D721Med (cell line): ENCODE measurements at regions not wholly inside any gene's neighbourhood (a gene's known extent, or its start where the extent isn't known, plus 50 kb on each side); places are given as distances from the start of the nearest gene placed in this dataset.
"Not testable (repeated sequence)": the region's sequence is repeated elsewhere in the genome, so short reads cannot be mapped to it uniquely, and the experiment has no call there.

Source experiments
- DNase-seq: peaks from one replicate; pipeline ENCODE4 v3.0.0; 2011; ENCODE audit warnings: low spot score; ENCODE audit not compliant: insufficient read length
- FAIRE-seq: peaks from 2 replicates; lab custom pipeline; 2011; peaks lifted over from hg19 to GRCh38; lab: Jason Lieb, UNC
- CTCF ChIP-seq: IDR thresholded peaks from 2 replicates; pipeline ENCODE4 v1.5.1; 2012; ENCODE audit warnings: mild to moderate bottlenecking, control low read depth; ENCODE audit not compliant: insufficient read depth; ENCODE audit errors: missing control alignments

- TF ChIP-seq CTCF: no peak
- FAIRE-seq (peak; percentile 25), DNase-seq (no peak)
Observed at GRCh38 chr1:214857716-214858115, 224.8 kb upstream of the KCNK2 start.

- TF ChIP-seq CTCF: no peak
- DNase-seq: no peak
- no peak for FAIRE-seq
Observed at GRCh38 chr1:214859647-214860046, 222.9 kb upstream of the KCNK2 start.

- no peak for FAIRE-seq
- TF ChIP-seq CTCF: no peak
- no peak for DNase-seq
Observed at GRCh38 chr1:214861615-214862014, 220.9 kb upstream of the KCNK2 start.

- no peak for FAIRE-seq
- TF ChIP-seq CTCF: no peak
- DNase-seq: no peak
Observed at GRCh38 chr1:214862421-214862820, 220.1 kb upstream of the KCNK2 start.

GRCh38 chr1:214864896-214865688, 217.4 kb upstream of the KCNK2 start:
- FAIRE-seq (peak; percentile 58), DNase-seq (no peak)
- TF ChIP-seq CTCF: no peak

- DNase-seq, FAIRE-seq: not testable (repeated sequence)
Observed at GRCh38 chr1:214870426-214870825, 212.1 kb upstream of the KCNK2 start.

GRCh38 chr1:214880956-214881355, 201.6 kb upstream of the KCNK2 start:
- TF ChIP-seq CTCF: no peak
- peak; percentile 48 for FAIRE-seq
- no peak for DNase-seq
